Ovary (tissue), 7 donors: ENCODE measurements at regions not wholly inside any gene's neighbourhood (a gene's known extent, or its start where the extent isn't known, plus 50 kb on each side); places are given as distances from the start of the nearest gene placed in this dataset.

Experiments
- DNase-seq, 5 donors: peaks; one replicate each; pipeline ENCODE4 v3.0.0-alpha.2; 2019 to 2020
- H3K27ac ChIP-seq, 2 donors: fragments of 200-600 bp; one replicate each; pipeline versions ENCODE4 v1.5.1 to v1.8.0; 2019 to 2022
- H3K27me3 ChIP-seq: fragments of 200-600 bp; one replicate; pipeline ENCODE4 v1.8.0; 2022
- H3K36me3 ChIP-seq: fragments of 200-600 bp; sonication (generic); one replicate; pipeline ENCODE4 v1.5.1; 2019
- H3K4me1 ChIP-seq: one replicate; pipeline ENCODE4 v1.8.1; 2013; ENCODE audit warnings: mild to moderate bottlenecking, moderate library complexity; ENCODE audit not compliant: insufficient read depth
- H3K4me3 ChIP-seq: fragments of 200-600 bp; sonication (generic); one replicate; pipeline ENCODE4 v1.5.1; 2017
- H3K9me3 ChIP-seq, 2 donors: fragments of 200-600 bp in 1 of 2; sonication (generic) in 1 of 2; one replicate each; pipeline versions ENCODE4 v1.5.1 to v1.8.1; 2013 to 2019; ENCODE audit warnings: mild to moderate bottlenecking in 1 of 2, moderate library complexity in 1 of 2
- EP300 ChIP-seq: sonication (generic); formaldehyde crosslinking; IDR thresholded peaks from one replicate; pipeline ENCODE4 v1.6.1; 2017; ENCODE audit warnings: antibody characterized with exemption
- POLR2A ChIP-seq: fragments of 450-650 bp; IDR thresholded peaks from one replicate; pipeline ENCODE4 v1.6.1; 2017; ENCODE audit warnings: antibody characterized with exemption, mild to moderate bottlenecking, moderate library complexity
- WGBS, 3 donors: extraction: QIAGEN DNeasy Blood & Tissue Kit in 1 of 3; methylation state at CpG; one replicate each; pipeline versions ENCODE4 v1.1.5 to v1.1.7; 2013 to 2017; 5-methylcytosine and 5-hydroxymethylcytosine counted together
- intact Hi-C, 4 donors: fragments of 100-400 bp; cut with DNase I; formaldehyde crosslinking; loops; one replicate each; pipeline versions ENCODE4 v1.11.0 to v1.15.1; 2022 to 2023
- TF ChIP-seq, protein P1 (sequence below), 3 donors: fragments of 450-650 bp in 2 of 3; fragments of 200-600 bp in 1 of 3; IDR thresholded peaks; one replicate each; pipeline versions ENCODE4 v1.5.1 to v1.8.0; 2016 to 2022; ENCODE audit warnings: antibody characterized with exemption in 3 of 3, mild to moderate bottlenecking in 1 of 3
- donor health status: DM: no; HTN: no; CAD: no; lungs with moderate emphysema.
- donor health status: DM: no; HTN: no; CAD: no.
- donor health status: Bipolar disorder and iron deficiency.
- donor health status: DM: no; HTN: no; CAD: no.
- donor health status: DM: yes; HTN: yes; CAD: no.

DNA sequence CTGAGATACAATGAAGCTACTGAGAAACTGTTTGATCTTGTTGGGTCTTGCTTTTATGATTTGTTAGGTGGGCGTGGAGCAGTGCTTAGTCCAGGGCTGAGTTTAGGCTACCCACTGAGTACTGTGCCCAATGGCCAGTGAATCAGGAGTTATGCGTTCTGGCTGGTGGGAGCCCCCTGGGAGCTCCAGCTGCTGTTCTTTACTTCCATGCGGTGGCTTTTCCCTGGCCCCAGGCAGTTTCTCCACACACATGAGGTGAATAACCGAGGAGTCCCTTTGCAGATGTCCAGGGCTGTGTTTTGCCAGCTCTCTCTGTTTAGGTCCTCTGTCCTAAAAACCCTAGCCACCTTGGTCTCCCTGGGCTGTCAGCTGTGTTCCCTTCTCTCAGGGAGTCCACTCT lies 106.5 kb downstream of the KLF13 start:
- H3K4me1 ChIP-seq, result peaks cover 2% of the 10 kb centered on the region
- TF ChIP-seq EP300 (no peak), POLR2A (no peak)
- TF ChIP-seq, protein P1, sequence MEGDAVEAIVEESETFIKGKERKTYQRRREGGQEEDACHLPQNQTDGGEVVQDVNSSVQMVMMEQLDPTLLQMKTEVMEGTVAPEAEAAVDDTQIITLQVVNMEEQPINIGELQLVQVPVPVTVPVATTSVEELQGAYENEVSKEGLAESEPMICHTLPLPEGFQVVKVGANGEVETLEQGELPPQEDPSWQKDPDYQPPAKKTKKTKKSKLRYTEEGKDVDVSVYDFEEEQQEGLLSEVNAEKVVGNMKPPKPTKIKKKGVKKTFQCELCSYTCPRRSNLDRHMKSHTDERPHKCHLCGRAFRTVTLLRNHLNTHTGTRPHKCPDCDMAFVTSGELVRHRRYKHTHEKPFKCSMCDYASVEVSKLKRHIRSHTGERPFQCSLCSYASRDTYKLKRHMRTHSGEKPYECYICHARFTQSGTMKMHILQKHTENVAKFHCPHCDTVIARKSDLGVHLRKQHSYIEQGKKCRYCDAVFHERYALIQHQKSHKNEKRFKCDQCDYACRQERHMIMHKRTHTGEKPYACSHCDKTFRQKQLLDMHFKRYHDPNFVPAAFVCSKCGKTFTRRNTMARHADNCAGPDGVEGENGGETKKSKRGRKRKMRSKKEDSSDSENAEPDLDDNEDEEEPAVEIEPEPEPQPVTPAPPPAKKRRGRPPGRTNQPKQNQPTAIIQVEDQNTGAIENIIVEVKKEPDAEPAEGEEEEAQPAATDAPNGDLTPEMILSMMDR (IDR thresholded peaks at IDR 0.05), result no peak
- H3K9me3 ChIP-seq, result no peaks in the 10 kb centered on the region
- no peaks in the 10 kb centered on the region for H3K27me3 ChIP-seq
- H3K36me3 ChIP-seq, result no peaks in the 10 kb centered on the region
- H3K27ac ChIP-seq, result no peak overlapping the region
- no peak overlapping the region for H3K4me3 ChIP-seq
- 78 to 87% (median 82%) methylated on average over 4 of the region's 4 CpGs for WGBS, 3 donors
- no peak for DNase-seq
- intact Hi-C loops, result loop anchor here in 2 of 4 donors (5.0 to 10.0 kb wide), 2 partner anchors 66 to 108 kb away; partner anchors contain the start of gene KLF13 (in 1 of the 2)

DNA sequence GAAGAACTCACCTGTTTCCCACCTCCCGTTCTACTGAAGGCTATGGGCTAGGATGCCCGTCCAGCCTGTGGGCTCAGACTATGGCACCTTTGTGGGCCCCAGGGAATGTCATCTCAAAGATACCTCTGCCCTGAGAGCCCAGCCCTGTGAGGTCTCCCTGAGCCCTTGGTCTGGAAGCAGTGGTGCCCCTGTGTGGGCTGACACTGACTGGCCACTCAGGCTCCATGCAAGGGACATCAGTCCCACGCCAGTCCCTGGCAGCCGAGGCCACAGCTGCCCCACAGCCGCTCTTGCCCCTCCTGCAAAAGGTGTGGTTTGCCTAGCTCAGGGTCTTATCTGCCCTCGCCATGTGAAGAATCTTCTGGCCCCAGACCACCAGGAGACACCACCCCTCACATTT lies 106.9 kb downstream of the KLF13 start:
- no peak for DNase-seq
- Histone ChIP-seq H3K4me1 (peaks cover 2% of the 10 kb centered on the region), H3K9me3 (no peaks in the 10 kb centered on the region), H3K4me3 (no peak overlapping the region), H3K27ac (no peak overlapping the region), H3K36me3 (no peaks in the 10 kb centered on the region), H3K27me3 (no peaks in the 10 kb centered on the region)
- WGBS, 3 donors, result 90 to 95% (median 91%) methylated on average over 6 of the region's 6 CpGs
- intact Hi-C loops, result loop anchor here in 2 of 4 donors (5.0 to 10.0 kb wide), 2 partner anchors 66 to 109 kb away; partner anchors contain the start of gene KLF13 (in 1 of the 2)
- TF ChIP-seq POLR2A, result no peak
- no peak for TF ChIP-seq EP300
- TF ChIP-seq, protein P1 (IDR thresholded peaks at IDR 0.05), result no peak

DNA sequence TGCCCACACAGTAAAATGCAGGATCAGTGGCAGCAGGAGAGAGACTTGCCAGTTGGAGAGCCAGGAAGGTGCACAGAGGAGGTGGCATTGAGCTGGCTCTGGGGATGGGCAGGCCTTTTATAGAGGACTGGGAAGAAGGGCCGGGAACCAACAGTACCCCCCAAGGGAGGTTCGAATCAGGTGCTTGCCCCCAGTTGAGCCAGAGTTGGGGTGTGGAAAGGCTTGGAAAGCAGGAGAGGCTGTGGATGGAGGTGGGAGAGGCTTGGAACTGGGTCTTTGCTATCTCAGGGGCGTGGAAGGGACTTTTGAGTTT lies 107.6 kb downstream of the KLF13 start:
- Histone ChIP-seq H3K4me3 (no peak overlapping the region), H3K9me3 (no peaks in the 10 kb centered on the region), H3K4me1 (peaks cover 2% of the 10 kb centered on the region), H3K27me3 (no peaks in the 10 kb centered on the region), H3K36me3 (no peaks in the 10 kb centered on the region), H3K27ac (no peak overlapping the region)
- no peak for TF ChIP-seq POLR2A
- no peak for TF ChIP-seq EP300
- TF ChIP-seq, protein P1 (IDR thresholded peaks at IDR 0.05), result no peak
- no peak for DNase-seq
- intact Hi-C loops, result loop anchor here in 2 of 4 donors (5.0 to 10.0 kb wide), 2 partner anchors 67 to 109 kb away; partner anchors contain the start of gene KLF13 (in 1 of the 2)
- WGBS, 3 donors, result 89 to 98% (median 93%) methylated on average over 3 of the region's 3 CpGs

DNA sequence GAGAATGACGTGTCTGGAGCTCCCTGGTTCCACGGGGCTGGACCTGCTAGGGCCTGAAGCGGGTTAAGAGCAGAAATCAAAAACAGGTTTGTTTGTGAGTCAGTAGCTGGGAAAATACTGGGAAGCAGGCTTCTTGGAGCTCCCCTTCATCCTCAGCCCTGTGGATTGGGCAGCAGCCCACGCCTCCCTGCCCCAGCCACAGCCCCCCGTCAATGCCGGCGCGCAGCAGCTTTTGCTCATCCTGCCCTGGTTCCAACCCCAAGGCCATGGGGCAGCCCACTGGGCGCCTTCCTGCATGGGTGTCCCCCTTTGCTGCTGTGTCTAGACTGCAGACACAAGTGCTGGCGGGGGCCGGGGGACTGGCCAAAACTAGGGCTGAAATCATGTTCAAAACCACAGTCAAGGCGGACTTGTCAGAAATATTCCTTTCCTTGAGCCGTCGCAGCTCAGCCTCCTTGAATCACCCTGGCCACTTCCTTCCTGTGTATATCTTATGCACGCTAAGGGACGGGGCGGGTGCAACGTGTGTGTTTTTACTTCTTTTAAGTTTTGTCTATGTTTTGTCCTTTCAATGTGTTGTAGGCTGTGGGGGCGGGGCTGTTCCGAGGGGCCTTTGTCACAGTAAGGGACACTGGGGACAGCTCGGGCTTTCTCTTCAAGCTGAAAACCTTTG lies 108.1 kb downstream of the KLF13 start:
- TF ChIP-seq POLR2A (no peak), EP300 (no peak)
- TF ChIP-seq, protein P1 (IDR thresholded peaks at IDR 0.05), result no peak
- Histone ChIP-seq H3K4me3 (no peak overlapping the region), H3K27me3 (no peaks in the 10 kb centered on the region), H3K9me3 (no peaks in the 10 kb centered on the region), H3K36me3 (no peaks in the 10 kb centered on the region), H3K4me1 (peaks cover 2% of the 10 kb centered on the region), H3K27ac (peak overlapping the region in 1 of 2 donors; percentile 36)
- intact Hi-C loops, result loop anchor here in 2 of 4 donors (5.0 to 10.0 kb wide), 2 partner anchors 67 to 110 kb away; partner anchors contain the start of gene KLF13 (in 1 of the 2)
- peak in 3 of 5 donors; percentile 33 to 59 (median 39) for DNase-seq
- WGBS, 3 donors, result 42 to 49% (median 48%) methylated on average over 21 of the region's 21 CpGs
